GM19468 (cell line): ENCODE measurements at regions not wholly inside any gene's neighbourhood (a gene's known extent, or its start where the extent isn't known, plus 50 kb on each side); places are given as distances from the start of the nearest gene placed in this dataset.
"Not testable (repeated sequence)": the region's sequence is repeated elsewhere in the genome, so short reads cannot be mapped to it uniquely, and the experiment has no call there.

Experiments
- ATAC-seq: cut with Tn5 transposase; IDR thresholded peaks from one replicate; pipeline ENCODE4 v1.9.1; 2021; ENCODE audit warnings: mild to moderate bottlenecking, moderate library complexity, moderate number of reproducible peaks; ENCODE audit not compliant: unreplicated experiment; ENCODE audit errors: extremely low read depth

- ATAC-seq, result no peak
Observed at GRCh38 chr11:128022007-128022368, 565.4 kb downstream of the ETS1 start.

GRCh38 chr11:128021349-128022006 is 565.9 kb downstream of the ETS1 start:
- no peak for ATAC-seq

GRCh38 chr11:128018692-128019091 is 568.7 kb downstream of the ETS1 start:
- no peak for ATAC-seq

GRCh38 chr11:128005562-128005961 is 581.8 kb downstream of the ETS1 start:
- ATAC-seq, result no peak

- no peak for ATAC-seq
Observed at GRCh38 chr11:127998421-127998820, 588.9 kb downstream of the ETS1 start.

GRCh38 chr11:127997594-127997993 is 589.8 kb downstream of the ETS1 start:
- no peak for ATAC-seq

GRCh38 chr11:127996825-127997224 is 590.5 kb downstream of the ETS1 start:
- ATAC-seq, result no peak

- ATAC-seq, result no peak
Observed at GRCh38 chr11:127995921-127996320, 591.4 kb downstream of the ETS1 start.

- ATAC-seq, result no peak
Observed at GRCh38 chr11:127994736-127995135, 592.6 kb downstream of the ETS1 start.

GRCh38 chr11:127993788-127994187 is 593.6 kb downstream of the ETS1 start:
- ATAC-seq, result no peak

GRCh38 chr11:127993281-127993680 is 594.1 kb downstream of the ETS1 start:
- no peak for ATAC-seq

- no peak for ATAC-seq
Observed at GRCh38 chr11:127986073-127986472, 601.3 kb downstream of the ETS1 start.

- no peak for ATAC-seq
Observed at GRCh38 chr11:127972816-127973215, 614.5 kb downstream of the ETS1 start.

- no peak for ATAC-seq
Observed at GRCh38 chr11:127971448-127971847, 615.9 kb downstream of the ETS1 start.

- ATAC-seq, result no peak
Observed at GRCh38 chr11:127966821-127967220, 620.5 kb downstream of the ETS1 start.

GRCh38 chr11:127965939-127966668 is 621.3 kb downstream of the ETS1 start:
- ATAC-seq, result no peak

- ATAC-seq, result no peak
Observed at GRCh38 chr11:127962416-127962815, 624.9 kb downstream of the ETS1 start.

GRCh38 chr11:127950162-127950561 is 637.2 kb downstream of the ETS1 start:
- ATAC-seq, result no peak

- ATAC-seq, result no peak
Observed at GRCh38 chr11:127943763-127944162, 643.6 kb downstream of the ETS1 start.

- ATAC-seq, result no peak
Observed at GRCh38 chr11:127943152-127943551, 644.2 kb downstream of the ETS1 start.

GRCh38 chr11:127941554-127941953 is 645.8 kb downstream of the ETS1 start:
- ATAC-seq, result not testable (repeated sequence)

- ATAC-seq, result no peak
Observed at GRCh38 chr11:127939000-127939399, 648.4 kb downstream of the ETS1 start.
